HEK293 (cell line): ENCODE measurements at regions not wholly inside any gene's neighbourhood (a gene's known extent, or its start where the extent isn't known, plus 50 kb on each side); places are given as distances from the start of the nearest gene placed in this dataset.

Experiments used
- TF ChIP-seq, protein P1 (sequence below): fragments of 450-650 bp; formaldehyde crosslinking; IDR thresholded peaks from 2 replicates; pipeline ENCODE4 v1.5.1; 2016; ENCODE audit warnings: missing biosample characterization, missing genetic modification characterization, borderline replicate concordance
- TF ChIP-seq, protein P2 (sequence below): fragments of 450-650 bp; formaldehyde crosslinking; IDR thresholded peaks from 2 replicates; pipeline ENCODE4 v1.5.1; 2017; ENCODE audit warnings: missing biosample characterization, missing genetic modification characterization

DNA sequence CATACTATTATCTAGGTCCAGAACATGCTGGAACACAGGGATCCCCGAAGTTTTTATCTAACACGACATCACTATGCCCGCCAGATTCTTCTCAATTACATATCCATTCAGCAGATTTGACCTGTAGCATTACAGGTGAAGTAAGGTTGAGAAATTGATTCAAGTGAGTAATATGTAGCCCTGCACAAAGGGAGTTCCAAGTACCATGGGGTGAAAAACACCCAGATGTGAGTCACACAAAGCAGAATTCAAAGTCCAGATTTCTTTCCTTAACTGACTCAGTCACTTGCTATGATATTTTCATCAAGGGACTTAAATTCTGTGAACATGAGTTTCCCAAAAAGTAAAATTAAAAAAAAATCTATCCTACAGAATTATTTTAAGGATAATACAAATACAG lies 655.4 kb upstream of the PTCHD4 start:
- TF ChIP-seq, protein P1, sequence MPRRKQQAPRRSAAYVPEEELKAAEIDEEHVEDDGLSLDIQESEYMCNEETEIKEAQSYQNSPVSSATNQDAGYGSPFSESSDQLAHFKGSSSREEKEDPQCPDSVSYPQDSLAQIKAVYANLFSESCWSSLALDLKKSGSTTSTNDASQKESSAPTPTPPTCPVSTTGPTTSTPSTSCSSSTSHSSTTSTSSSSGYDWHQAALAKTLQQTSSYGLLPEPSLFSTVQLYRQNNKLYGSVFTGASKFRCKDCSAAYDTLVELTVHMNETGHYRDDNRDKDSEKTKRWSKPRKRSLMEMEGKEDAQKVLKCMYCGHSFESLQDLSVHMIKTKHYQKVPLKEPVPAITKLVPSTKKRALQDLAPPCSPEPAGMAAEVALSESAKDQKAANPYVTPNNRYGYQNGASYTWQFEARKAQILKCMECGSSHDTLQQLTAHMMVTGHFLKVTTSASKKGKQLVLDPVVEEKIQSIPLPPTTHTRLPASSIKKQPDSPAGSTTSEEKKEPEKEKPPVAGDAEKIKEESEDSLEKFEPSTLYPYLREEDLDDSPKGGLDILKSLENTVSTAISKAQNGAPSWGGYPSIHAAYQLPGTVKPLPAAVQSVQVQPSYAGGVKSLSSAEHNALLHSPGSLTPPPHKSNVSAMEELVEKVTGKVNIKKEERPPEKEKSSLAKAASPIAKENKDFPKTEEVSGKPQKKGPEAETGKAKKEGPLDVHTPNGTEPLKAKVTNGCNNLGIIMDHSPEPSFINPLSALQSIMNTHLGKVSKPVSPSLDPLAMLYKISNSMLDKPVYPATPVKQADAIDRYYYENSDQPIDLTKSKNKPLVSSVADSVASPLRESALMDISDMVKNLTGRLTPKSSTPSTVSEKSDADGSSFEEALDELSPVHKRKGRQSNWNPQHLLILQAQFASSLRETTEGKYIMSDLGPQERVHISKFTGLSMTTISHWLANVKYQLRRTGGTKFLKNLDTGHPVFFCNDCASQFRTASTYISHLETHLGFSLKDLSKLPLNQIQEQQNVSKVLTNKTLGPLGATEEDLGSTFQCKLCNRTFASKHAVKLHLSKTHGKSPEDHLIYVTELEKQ (tag by site-specific recombination) = no peak
- TF ChIP-seq, protein P2, sequence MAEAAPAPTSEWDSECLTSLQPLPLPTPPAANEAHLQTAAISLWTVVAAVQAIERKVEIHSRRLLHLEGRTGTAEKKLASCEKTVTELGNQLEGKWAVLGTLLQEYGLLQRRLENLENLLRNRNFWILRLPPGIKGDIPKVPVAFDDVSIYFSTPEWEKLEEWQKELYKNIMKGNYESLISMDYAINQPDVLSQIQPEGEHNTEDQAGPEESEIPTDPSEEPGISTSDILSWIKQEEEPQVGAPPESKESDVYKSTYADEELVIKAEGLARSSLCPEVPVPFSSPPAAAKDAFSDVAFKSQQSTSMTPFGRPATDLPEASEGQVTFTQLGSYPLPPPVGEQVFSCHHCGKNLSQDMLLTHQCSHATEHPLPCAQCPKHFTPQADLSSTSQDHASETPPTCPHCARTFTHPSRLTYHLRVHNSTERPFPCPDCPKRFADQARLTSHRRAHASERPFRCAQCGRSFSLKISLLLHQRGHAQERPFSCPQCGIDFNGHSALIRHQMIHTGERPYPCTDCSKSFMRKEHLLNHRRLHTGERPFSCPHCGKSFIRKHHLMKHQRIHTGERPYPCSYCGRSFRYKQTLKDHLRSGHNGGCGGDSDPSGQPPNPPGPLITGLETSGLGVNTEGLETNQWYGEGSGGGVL (tag by site-specific recombination) = no peak
